Natural killer cell (primary cell): ENCODE measurements at regions not wholly inside any gene's neighbourhood (a gene's known extent, or its start where the extent isn't known, plus 50 kb on each side); places are given as distances from the start of the nearest gene placed in this dataset.

ENCODE experiments used
- ATAC-seq, 3 donors: fragments of 150-1000 bp in 2 of 3; fragments of 200-7000 bp in 1 of 3; cut with Tn5 transposase; 1 replicate in 1 of 3; 2 replicates in 2 of 3; pipeline ENCODE4 v1.10.0; 2021; ENCODE audit warnings: mild to moderate bottlenecking in 2 of 3, moderate library complexity in 2 of 3
- DNase-seq, 2 donors: peaks; one replicate each; pipeline versions ENCODE4 v3.0.0 to v3.0.0-alpha.2; 2013 to 2021; ENCODE audit warnings: mixed read lengths in 1 of 2
- H3K27ac ChIP-seq: one replicate; pipeline ENCODE4 v1.5.1; 2013; ENCODE audit warnings: mild to moderate bottlenecking, low read length
- H3K27me3 ChIP-seq: one replicate; pipeline ENCODE4 v1.6.1; 2013; ENCODE audit warnings: low read length; ENCODE audit not compliant: control insufficient read depth, insufficient read depth
- H3K36me3 ChIP-seq: one replicate; pipeline ENCODE4 v1.6.1; 2013; ENCODE audit warnings: low read length; ENCODE audit not compliant: control insufficient read depth, insufficient read depth
- H3K4me1 ChIP-seq: one replicate; pipeline ENCODE4 v1.6.1; 2013; ENCODE audit warnings: low read length; ENCODE audit not compliant: control insufficient read depth, insufficient read depth
- H3K4me3 ChIP-seq: one replicate; pipeline ENCODE4 v1.5.1; 2013; ENCODE audit warnings: low read length
- H3K9me3 ChIP-seq: one replicate; pipeline ENCODE4 v1.6.1; 2013; ENCODE audit warnings: low read length; ENCODE audit not compliant: control insufficient read depth, insufficient read depth
- H3K27ac Mint-ChIP-seq, 2 donors: one replicate each; pipeline ENCODE4 v1.8.0; 2022; ENCODE audit warnings: mild to moderate bottlenecking in 2 of 2, mixed read lengths in 2 of 2, moderate library complexity in 1 of 2
- H3K27me3 Mint-ChIP-seq, 2 donors: one replicate each; pipeline ENCODE4 v1.8.0; 2022; ENCODE audit warnings: low read depth in 2 of 2, mixed read lengths in 2 of 2
- H3K36me3 Mint-ChIP-seq: one replicate; pipeline ENCODE4 v1.8.0; 2022; ENCODE audit warnings: mixed read lengths
- H3K4me1 Mint-ChIP-seq, 2 donors: one replicate each; pipeline ENCODE4 v1.8.0; 2022; ENCODE audit warnings: mixed read lengths in 2 of 2
- H3K4me3 Mint-ChIP-seq: one replicate; pipeline ENCODE4 v1.8.0; 2022; ENCODE audit warnings: mild to moderate bottlenecking, moderate library complexity, mixed read lengths
- H3K9me3 Mint-ChIP-seq, 2 donors: one replicate each; pipeline ENCODE4 v1.8.0; 2022; ENCODE audit warnings: mixed read lengths in 2 of 2
- WGBS: methylation state at CpG from one replicate; pipeline ENCODE4 v1.1.7; 2013; ENCODE audit warnings: missing lambda C conversion rate; ENCODE audit not compliant: insufficient coverage; 5-methylcytosine and 5-hydroxymethylcytosine counted together
- intact Hi-C: fragments of 100-400 bp; cut with micrococcal nuclease; formaldehyde crosslinking; loops from one replicate; pipeline ENCODE4 v1.14.2; 2022
- TF ChIP-seq, protein P1 (sequence below): fragments of 200-600 bp; IDR thresholded peaks from one replicate; pipeline ENCODE4 v1.8.0; 2022; ENCODE audit warnings: antibody characterized with exemption

DNA sequence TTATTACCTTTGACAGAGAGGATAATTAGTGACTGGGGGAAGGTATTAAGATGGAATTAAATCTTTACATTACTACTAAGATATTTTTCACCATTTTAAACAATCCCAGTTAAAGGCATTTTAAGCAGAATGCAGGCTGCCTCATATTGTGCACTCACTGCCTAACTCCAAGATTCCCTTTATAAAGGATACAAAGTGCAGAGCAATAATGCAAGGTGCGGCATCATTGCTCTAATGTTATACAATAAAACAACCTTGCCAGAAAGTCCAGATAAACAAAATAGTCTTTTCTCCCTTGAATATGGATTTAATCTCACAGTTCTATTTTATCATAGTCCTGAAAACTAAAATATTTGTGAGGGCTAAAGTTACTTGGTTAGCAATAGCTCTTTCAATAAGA is 1031.6 kb upstream of the SEMA6D start:
- WGBS = 89% methylated on average over 1 of the region's 1 CpG
- Mint-ChIP-seq H3K36me3 (no peaks in the 10 kb centered on the region), H3K9me3 (peaks cover 11 to 17% of the 10 kb centered on the region in 2 donors), H3K27me3 (no peaks in the 10 kb centered on the region), H3K27ac (no peak overlapping the region), H3K4me1 (no peaks in the 10 kb centered on the region), H3K4me3 (no peak overlapping the region)
- Histone ChIP-seq H3K9me3 (no peaks in the 10 kb centered on the region), H3K36me3 (no peaks in the 10 kb centered on the region), H3K27me3 (no peaks in the 10 kb centered on the region), H3K4me3 (no peak overlapping the region), H3K4me1 (no peaks in the 10 kb centered on the region), H3K27ac (no peak overlapping the region)
- intact Hi-C loops = no loop called here
- TF ChIP-seq, protein P1, sequence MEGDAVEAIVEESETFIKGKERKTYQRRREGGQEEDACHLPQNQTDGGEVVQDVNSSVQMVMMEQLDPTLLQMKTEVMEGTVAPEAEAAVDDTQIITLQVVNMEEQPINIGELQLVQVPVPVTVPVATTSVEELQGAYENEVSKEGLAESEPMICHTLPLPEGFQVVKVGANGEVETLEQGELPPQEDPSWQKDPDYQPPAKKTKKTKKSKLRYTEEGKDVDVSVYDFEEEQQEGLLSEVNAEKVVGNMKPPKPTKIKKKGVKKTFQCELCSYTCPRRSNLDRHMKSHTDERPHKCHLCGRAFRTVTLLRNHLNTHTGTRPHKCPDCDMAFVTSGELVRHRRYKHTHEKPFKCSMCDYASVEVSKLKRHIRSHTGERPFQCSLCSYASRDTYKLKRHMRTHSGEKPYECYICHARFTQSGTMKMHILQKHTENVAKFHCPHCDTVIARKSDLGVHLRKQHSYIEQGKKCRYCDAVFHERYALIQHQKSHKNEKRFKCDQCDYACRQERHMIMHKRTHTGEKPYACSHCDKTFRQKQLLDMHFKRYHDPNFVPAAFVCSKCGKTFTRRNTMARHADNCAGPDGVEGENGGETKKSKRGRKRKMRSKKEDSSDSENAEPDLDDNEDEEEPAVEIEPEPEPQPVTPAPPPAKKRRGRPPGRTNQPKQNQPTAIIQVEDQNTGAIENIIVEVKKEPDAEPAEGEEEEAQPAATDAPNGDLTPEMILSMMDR = no peak
- DNase-seq (no peak), ATAC-seq (no peak)

DNA sequence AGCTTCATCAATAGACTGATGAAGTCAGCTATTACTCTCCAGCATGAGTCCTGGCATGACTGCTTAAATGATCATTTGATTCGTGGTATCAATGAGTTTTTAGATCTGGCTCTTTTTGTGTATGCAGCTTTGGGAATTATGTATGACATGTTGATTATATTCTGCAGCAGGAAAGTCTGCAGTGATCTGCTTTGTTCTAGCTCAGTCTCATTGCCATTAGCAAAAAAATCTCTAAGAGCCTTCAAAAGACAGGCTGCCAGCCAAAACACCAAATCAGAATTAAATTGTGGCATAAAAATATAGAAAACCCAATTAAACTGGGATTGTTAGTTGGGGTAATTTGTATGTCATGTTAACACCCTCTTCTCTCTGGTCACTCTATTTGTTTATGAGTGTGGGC is 1021.0 kb upstream of the SEMA6D start:
- DNase-seq (no peak), ATAC-seq (no peak)
- WGBS = 31% methylated on average over 1 of the region's 1 CpG
- Mint-ChIP-seq H3K9me3 (peaks cover 19 to 23% of the 10 kb centered on the region in 2 donors), H3K4me3 (no peak overlapping the region), H3K4me1 (no peaks in the 10 kb centered on the region), H3K27me3 (no peaks in the 10 kb centered on the region), H3K27ac (no peak overlapping the region), H3K36me3 (peaks cover 5% of the 10 kb centered on the region)
- TF ChIP-seq, protein P1 = no peak
- no peaks in the 10 kb centered on the region for H3K27me3 ChIP-seq
- no peaks in the 10 kb centered on the region for H3K36me3 ChIP-seq
- H3K4me3 ChIP-seq = no peak overlapping the region
- H3K9me3 ChIP-seq = no peaks in the 10 kb centered on the region
- H3K4me1 ChIP-seq = no peaks in the 10 kb centered on the region
- no peak overlapping the region for H3K27ac ChIP-seq
- intact Hi-C loops = no loop called here

DNA sequence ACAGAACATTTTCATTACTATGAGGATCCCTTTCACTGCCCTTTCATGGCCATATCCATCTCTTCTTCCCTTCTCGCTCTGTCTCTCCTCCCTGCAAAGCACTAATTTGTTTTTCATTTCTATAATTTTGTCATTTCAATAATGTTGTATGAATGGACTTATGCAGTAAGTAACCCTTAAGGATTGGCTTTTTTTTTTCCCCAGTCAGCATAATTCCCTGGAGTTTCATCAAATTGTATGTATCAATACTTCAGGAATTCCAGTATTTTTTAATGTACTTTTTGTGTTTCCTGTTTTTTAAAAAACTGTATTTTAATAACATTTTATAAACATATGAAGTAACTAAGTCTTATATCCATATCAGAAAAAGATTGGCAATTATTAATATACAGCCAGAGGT is 1016.0 kb upstream of the SEMA6D start:
- H3K4me3 ChIP-seq = no peak overlapping the region
- Mint-ChIP-seq H3K27me3 (no peaks in the 10 kb centered on the region), H3K4me1 (no peaks in the 10 kb centered on the region), H3K4me3 (no peak overlapping the region), H3K9me3 (peaks cover 10 to 15% of the 10 kb centered on the region in 2 donors), H3K27ac (no peak overlapping the region), H3K36me3 (peaks cover 5% of the 10 kb centered on the region)
- H3K27ac ChIP-seq = no peak overlapping the region
- TF ChIP-seq, protein P1 = no peak
- intact Hi-C loops = no loop called here
- DNase-seq = no peak
- H3K9me3 ChIP-seq = peaks cover 3% of the 10 kb centered on the region
- no CpG with 5 or more reads among the region's 1 CpG for WGBS
- ATAC-seq = no peak
- H3K36me3 ChIP-seq = no peaks in the 10 kb centered on the region
- no peaks in the 10 kb centered on the region for H3K4me1 ChIP-seq
- H3K27me3 ChIP-seq = no peaks in the 10 kb centered on the region

DNA sequence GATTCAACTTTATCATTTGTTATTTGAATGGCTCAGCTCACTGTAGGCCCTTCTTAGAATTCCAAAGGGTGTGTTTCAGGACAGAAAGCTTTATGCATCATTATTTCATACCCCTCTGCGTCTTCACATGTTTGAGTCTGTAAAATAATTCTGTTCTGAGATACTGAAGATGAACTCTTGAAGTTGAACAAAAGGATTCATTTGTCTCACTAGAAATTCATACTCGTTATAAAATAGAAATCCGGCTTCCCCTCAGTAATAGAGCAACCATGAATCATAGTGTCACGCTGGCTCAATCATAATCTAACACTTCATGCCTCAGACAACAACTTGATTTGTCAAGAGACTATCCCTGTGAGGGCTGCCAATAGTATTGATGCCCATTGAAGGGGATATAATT is 1015.4 kb upstream of the SEMA6D start:
- Histone ChIP-seq H3K36me3 (no peaks in the 10 kb centered on the region), H3K4me3 (no peak overlapping the region), H3K4me1 (no peaks in the 10 kb centered on the region), H3K9me3 (peaks cover 3% of the 10 kb centered on the region), H3K27me3 (no peaks in the 10 kb centered on the region), H3K27ac (no peak overlapping the region)
- Mint-ChIP-seq H3K4me3 (no peak overlapping the region), H3K27me3 (no peaks in the 10 kb centered on the region), H3K9me3 (peaks cover 13 to 15% of the 10 kb centered on the region in 2 donors), H3K36me3 (peaks cover 5% of the 10 kb centered on the region), H3K27ac (no peak overlapping the region), H3K4me1 (no peaks in the 10 kb centered on the region)
- no peak for ATAC-seq
- no peak for DNase-seq
- TF ChIP-seq, protein P1 = no peak
- intact Hi-C loops = no loop called here
- WGBS = 82% methylated on average over 2 of the region's 4 CpGs
